Stomach (tissue), 4 donors: ENCODE measurements at regions not wholly inside any gene's neighbourhood (a gene's known extent, or its start where the extent isn't known, plus 50 kb on each side); places are given as distances from the start of the nearest gene placed in this dataset.

Experiments used
- EP300 ChIP-seq: sonication (generic); formaldehyde crosslinking; IDR thresholded peaks from one replicate; pipeline ENCODE4 v1.6.1; 2017; ENCODE audit warnings: antibody characterized with exemption
- POLR2AphosphoS5 ChIP-seq, 3 donors: sonication (generic); formaldehyde crosslinking; IDR thresholded peaks; one replicate each; pipeline ENCODE4 v1.6.1; 2016; ENCODE audit warnings: antibody characterized with exemption in 3 of 3
- TF ChIP-seq, protein P1 (sequence below), 7 experiments: fragments of 450-650 bp in 4 of 7; fragments of 200-600 bp in 3 of 7; sonication (generic) in 3 of 7; IDR thresholded peaks; one replicate each; pipeline ENCODE4 v1.5.1; 2016 to 2019; ENCODE audit warnings: antibody characterized with exemption in 7 of 7, control low read depth in 2 of 7, mild to moderate bottlenecking in 1 of 7

- TF ChIP-seq, protein P1, sequence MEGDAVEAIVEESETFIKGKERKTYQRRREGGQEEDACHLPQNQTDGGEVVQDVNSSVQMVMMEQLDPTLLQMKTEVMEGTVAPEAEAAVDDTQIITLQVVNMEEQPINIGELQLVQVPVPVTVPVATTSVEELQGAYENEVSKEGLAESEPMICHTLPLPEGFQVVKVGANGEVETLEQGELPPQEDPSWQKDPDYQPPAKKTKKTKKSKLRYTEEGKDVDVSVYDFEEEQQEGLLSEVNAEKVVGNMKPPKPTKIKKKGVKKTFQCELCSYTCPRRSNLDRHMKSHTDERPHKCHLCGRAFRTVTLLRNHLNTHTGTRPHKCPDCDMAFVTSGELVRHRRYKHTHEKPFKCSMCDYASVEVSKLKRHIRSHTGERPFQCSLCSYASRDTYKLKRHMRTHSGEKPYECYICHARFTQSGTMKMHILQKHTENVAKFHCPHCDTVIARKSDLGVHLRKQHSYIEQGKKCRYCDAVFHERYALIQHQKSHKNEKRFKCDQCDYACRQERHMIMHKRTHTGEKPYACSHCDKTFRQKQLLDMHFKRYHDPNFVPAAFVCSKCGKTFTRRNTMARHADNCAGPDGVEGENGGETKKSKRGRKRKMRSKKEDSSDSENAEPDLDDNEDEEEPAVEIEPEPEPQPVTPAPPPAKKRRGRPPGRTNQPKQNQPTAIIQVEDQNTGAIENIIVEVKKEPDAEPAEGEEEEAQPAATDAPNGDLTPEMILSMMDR (IDR thresholded peaks at IDR 0.05) = no peak
- no peak for TF ChIP-seq POLR2AphosphoS5 (IDR thresholded peaks at IDR 0.05)
- TF ChIP-seq EP300 = no peak
Measured at GRCh38 chr9:91120200-91120599, 241.5 kb downstream of the AUH start.
